Midbrain (tissue), 1 donor: ENCODE measurements at regions not wholly inside any gene's neighbourhood (a gene's known extent, or its start where the extent isn't known, plus 50 kb on each side); places are given as distances from the start of the nearest gene placed in this dataset.
"Not testable (repeated sequence)": the region's sequence is repeated elsewhere in the genome, so short reads cannot be mapped to it uniquely, and the experiment has no call there.

Source experiments
- DNase-seq: peaks from one replicate; lab custom pipeline; 2025; lab: John Stamatoyannopoulos, UW

GRCh38 chr12:91452464-91452863, 269.8 kb upstream of the DCN start:
- not testable (repeated sequence) for DNase-seq

DNA sequence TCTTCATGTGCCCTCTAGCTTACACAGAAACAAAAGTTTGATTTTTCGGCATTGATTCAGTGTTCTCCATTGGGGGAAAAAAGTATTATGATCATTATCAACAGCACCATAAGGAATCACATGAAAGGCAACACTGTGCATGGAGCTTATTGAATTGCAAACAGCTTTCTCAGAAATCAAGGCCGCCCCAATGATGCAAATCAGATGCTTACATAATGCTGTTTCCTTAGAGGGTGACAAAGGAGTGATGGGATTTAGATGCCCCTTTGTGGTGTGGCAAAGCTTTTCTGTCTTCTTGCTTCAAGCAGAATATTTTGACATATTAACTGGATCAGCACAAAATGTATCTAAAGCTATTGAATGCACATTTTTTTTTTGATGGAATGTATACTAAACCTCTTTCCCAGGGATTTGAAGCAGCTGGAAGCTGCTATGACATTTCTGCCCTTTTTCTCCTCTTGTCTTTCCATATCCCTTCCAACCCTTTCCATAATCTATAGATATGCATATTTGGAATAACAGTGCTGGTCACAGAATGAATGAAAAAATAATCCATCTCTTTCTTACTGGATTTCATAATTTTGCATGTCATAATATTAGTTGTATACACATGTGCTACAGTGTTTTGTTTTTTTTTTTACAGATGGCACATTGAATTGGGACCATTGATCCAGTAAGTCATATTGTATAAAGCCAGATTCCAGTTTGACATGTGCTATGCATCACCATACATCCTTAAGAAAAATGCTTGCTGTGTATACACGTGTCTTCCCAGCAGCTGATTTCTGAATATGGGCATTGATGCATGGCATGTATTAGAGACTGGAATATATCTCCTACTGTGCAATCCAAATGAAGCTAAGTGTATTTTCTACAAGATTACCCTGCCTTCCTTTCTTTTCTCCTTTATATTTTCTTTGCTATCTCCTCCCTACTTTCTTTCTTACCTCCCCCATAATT, 259.7 kb upstream of the DCN start:
- no peak for DNase-seq

GRCh38 chr12:91441246-91441645, 258.6 kb upstream of the DCN start:
- DNase-seq, result no peak

GRCh38 chr12:91434081-91434480, 251.5 kb upstream of the DCN start:
- no peak for DNase-seq

- no peak for DNase-seq
Observed at GRCh38 chr12:91432755-91433154, 250.1 kb upstream of the DCN start.

- DNase-seq, result no peak
Observed at GRCh38 chr12:91432089-91432488, 249.5 kb upstream of the DCN start.

DNA sequence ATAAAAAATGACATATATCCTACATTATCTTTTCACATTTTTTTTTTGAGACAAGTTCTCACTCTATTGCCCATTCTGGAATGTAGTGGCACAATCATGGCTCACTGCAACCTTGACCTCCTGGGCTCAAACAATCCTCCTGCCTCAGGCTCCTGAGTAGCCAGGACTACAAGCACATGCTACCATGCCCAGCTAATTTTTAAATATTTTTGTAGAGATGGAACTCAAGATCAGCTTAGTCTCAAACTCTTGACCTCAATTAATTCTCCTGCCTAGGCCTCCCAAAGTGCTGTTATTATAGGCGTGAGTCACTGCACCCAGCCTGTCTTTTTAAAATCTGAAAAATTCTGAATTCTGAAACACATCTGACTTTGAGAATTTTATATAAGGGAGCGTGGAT, 241.9 kb upstream of the DCN start:
- DNase-seq, result no peak

GRCh38 chr12:91423693-91424050, 241.1 kb upstream of the DCN start:
- DNase-seq, result no peak

DNA sequence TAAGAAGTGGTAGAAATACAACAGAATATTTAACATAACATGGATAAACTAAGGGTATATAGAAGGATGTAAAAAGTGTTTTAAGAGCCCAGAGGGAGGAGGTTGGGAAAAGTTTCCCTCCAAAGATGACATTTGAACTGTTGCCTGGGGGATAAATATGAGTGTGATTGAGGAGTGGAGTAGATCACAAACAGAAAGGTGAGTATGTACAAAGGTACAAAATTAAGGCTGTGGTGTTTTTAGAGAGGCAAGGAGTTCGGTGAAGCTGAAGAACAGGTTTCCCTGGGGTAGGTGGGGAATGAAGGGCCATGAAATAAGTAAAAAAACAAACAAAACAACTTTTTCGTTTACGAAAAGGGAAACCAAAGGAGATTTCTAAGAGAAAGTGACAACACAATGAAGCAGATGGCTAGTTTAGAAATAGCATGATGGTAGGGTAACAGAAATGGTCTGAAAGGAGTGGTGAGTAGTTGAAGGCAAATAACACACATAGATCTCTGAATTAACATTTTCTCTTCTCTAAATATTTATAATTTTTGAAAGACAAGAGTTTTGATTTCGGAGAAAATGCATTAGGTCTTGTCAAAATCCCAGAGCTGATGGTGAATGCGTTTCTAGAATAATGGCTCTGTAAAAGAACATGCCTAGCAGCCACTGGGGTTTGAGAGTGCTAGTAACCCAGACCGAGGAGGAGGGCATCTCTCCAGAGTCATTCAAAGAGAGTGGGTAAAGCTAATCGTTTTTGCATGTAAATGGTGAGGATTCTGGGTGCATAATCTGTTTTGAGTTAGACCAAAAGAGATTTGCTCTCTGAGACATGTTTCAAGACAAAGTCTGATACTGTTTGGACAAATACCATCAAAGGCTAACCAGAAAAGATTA, 240.4 kb upstream of the DCN start:
- no peak for DNase-seq

- no peak for DNase-seq
Observed at GRCh38 chr12:91422127-91422526, 239.5 kb upstream of the DCN start.

GRCh38 chr12:91419809-91420208, 237.2 kb upstream of the DCN start:
- DNase-seq, result no peak

- DNase-seq, result no peak
Observed at GRCh38 chr12:91418221-91419090, 235.8 kb upstream of the DCN start.

DNA sequence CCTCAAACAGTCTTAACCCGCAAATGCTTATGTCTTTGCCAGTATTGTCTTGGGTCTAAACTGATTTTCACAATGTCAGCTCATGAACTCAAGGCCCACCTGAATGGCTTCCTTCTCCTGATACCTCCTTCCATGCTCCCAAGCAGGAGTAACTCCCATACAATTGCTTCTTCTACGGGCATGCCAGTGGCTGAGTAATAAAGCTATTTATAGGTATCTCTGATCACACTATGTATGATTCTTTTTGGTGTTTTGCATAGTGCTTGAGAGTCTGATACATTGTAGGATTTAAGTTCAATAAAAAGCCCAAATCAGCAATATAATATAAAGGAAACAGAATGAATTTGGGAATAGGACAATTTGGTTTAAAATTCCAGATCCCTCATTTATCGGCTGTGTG, 235.0 kb upstream of the DCN start:
- DNase-seq, result no peak

DNA sequence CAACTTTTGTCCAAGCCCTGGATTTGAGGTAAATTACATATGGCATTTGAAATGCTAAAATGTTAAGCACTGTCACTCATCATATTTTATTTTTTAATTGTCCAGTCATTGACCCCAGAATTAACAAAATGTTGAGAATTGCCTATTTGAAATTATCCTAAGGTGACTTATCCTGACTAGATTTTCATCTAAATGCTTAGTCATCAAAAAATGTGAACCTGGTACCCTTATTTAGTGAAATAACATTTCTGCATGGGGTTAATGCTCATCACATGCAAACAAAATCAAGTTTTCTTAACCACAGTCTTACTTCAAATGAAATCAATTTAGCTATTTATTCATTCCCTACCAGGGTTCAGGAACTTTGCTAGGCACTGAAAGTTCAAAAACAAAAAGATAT, 232.0 kb upstream of the DCN start:
- no peak for DNase-seq

GRCh38 chr12:91413581-91414546, 231.2 kb upstream of the DCN start:
- DNase-seq, result no peak

GRCh38 chr12:91406920-91407341, 224.3 kb upstream of the DCN start:
- no peak for DNase-seq

- DNase-seq, result no peak
Observed at GRCh38 chr12:91404441-91404840, 221.8 kb upstream of the DCN start.

DNA sequence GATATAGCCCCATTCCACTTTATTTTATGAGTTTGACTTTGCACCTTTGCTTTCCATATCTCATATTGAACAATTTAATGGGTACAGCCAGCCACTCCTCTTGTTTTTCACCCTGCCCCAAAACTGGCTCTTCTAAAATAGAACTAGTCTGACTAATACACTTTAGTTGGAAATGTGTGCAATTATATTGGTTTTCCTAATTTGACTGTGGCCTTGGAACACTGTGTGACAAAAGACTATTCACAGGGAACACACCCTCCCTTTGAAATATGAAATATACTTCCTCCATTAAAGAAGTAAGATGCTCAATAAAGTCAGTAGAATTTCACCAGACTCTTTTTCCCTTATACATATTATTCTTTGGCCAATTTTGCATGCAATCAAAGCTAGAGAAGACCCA, 218.6 kb upstream of the DCN start:
- no peak for DNase-seq

GRCh38 chr12:91400271-91400670, 217.7 kb upstream of the DCN start:
- DNase-seq, result no peak

DNA sequence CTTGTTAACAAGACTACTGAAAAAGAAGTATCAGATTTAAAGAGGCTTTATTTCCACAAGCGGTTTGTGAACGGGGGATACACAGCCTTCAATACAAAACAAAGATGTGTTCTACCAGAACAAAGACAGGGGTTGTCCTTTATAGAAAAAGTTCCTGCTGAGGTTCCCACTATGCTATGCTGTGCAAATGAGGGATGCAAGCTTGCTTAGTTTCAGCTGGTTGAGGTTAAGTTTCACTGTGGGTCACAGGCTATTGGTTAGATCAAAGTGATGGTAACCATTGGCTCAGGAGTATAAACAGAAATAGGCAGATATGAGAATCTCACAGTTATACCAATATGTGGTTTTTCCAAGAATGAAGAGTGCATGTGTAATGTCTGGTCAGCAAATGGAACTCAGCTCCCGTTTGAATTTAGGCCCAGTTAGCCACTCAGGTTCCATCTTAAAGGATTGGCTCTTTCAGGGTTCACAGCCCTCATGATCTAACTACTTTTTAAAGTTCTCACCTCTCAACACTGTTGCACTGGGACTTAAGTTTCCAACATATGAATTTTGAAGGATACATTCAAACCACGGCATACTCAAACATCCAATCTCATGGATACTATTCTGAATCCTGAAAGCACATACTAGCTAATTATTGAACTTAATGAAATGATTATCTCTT, 215.4 kb upstream of the DCN start:
- peak; percentile 17 for DNase-seq
